CD8-positive, alpha-beta memory T cell (primary cell): ENCODE measurements at regions not wholly inside any gene's neighbourhood (a gene's known extent, or its start where the extent isn't known, plus 50 kb on each side); places are given as distances from the start of the nearest gene placed in this dataset.
A peak's percentile ranks its signal among the peaks of the same experiment; 100 is the strongest.

Experiments
- CTCF ChIA-PET: fragments of 350-600 bp; sonication (Branson Sonifier 250); formaldehyde crosslinking; loops from one replicate; lab custom pipeline; 2021; ENCODE audit warnings: antibody characterized with exemption; lab: Charles Lee
- POLR2A ChIA-PET: fragments of 350-600 bp; sonication (Branson Sonifier 250); formaldehyde crosslinking; loops from one replicate; lab custom pipeline; 2021; ENCODE audit warnings: antibody characterized with exemption; lab: Charles Lee
- DNase-seq, 5 donors: peaks; one replicate each; pipeline versions ENCODE4 v3.0.0 to v3.0.0-alpha.2; 2020 to 2022; ENCODE audit warnings: mixed read lengths in 1 of 5
- H3K27ac ChIP-seq: one replicate; pipeline ENCODE4 v1.7.0; 2013; ENCODE audit warnings: low read depth, mild to moderate bottlenecking, low read length, moderate library complexity
- H3K27me3 ChIP-seq: 2 replicates; pipeline ENCODE4 v1.7.0; 2013; ENCODE audit warnings: low read length, mild to moderate bottlenecking; ENCODE audit not compliant: insufficient read depth, poor library complexity, severe bottlenecking
- H3K36me3 ChIP-seq: 2 replicates; pipeline ENCODE4 v1.7.0; 2013; ENCODE audit warnings: mild to moderate bottlenecking, low read length, moderate library complexity; ENCODE audit not compliant: insufficient read depth
- H3K4me1 ChIP-seq: 2 replicates; pipeline ENCODE4 v1.7.0; 2013; ENCODE audit warnings: mild to moderate bottlenecking, low read length, moderate library complexity; ENCODE audit not compliant: insufficient read depth
- H3K4me3 ChIP-seq: 2 replicates; pipeline ENCODE4 v1.7.0; 2013; ENCODE audit warnings: mild to moderate bottlenecking, low read length
- H3K9me3 ChIP-seq: 2 replicates; pipeline ENCODE4 v1.7.0; 2013; ENCODE audit warnings: mild to moderate bottlenecking, low read length
- H3K27ac Mint-ChIP-seq, 8 donors: one replicate each; pipeline ENCODE4 v1.8.0; 2020 to 2021; ENCODE audit warnings: mixed read lengths in 8 of 8, mild to moderate bottlenecking in 6 of 8, inconsistent platforms in 3 of 8, moderate library complexity in 3 of 8
- H3K27me3 Mint-ChIP-seq, 2 donors: one replicate each; pipeline ENCODE4 v1.8.0; 2020 to 2021; ENCODE audit warnings: mixed read lengths in 2 of 2, mild to moderate bottlenecking in 1 of 2, moderate library complexity in 1 of 2
- H3K36me3 Mint-ChIP-seq, 3 donors: one replicate each; pipeline ENCODE4 v1.8.0; 2020 to 2021; ENCODE audit warnings: mixed read lengths in 3 of 3, inconsistent platforms in 1 of 3, mild to moderate bottlenecking in 1 of 3
- H3K4me1 Mint-ChIP-seq, 3 donors: one replicate each; pipeline ENCODE4 v1.8.0; 2020 to 2021; ENCODE audit warnings: mixed read lengths in 3 of 3, inconsistent platforms in 1 of 3, mild to moderate bottlenecking in 1 of 3
- H3K4me3 Mint-ChIP-seq, 7 donors: one replicate each; pipeline ENCODE4 v1.8.0; 2020 to 2021; ENCODE audit warnings: mixed read lengths in 7 of 7, mild to moderate bottlenecking in 6 of 7, moderate library complexity in 4 of 7, inconsistent platforms in 2 of 7
- H3K9me3 Mint-ChIP-seq, 5 donors: one replicate each; pipeline ENCODE4 v1.8.0; 2020 to 2022; ENCODE audit warnings: mixed read lengths in 5 of 5, mild to moderate bottlenecking in 3 of 5, moderate library complexity in 2 of 5, inconsistent platforms in 1 of 5

- no peaks in the 10 kb centered on the region for H3K27me3 ChIP-seq
- H3K27me3 Mint-ChIP-seq: no peaks in the 10 kb centered on the region
- H3K36me3 ChIP-seq: no peaks in the 10 kb centered on the region
- no peaks in the 10 kb centered on the region for H3K4me1 ChIP-seq
- no peaks in the 10 kb centered on the region for H3K9me3 ChIP-seq
- no peak overlapping the region for H3K27ac ChIP-seq
- H3K4me1 Mint-ChIP-seq: no peaks in the 10 kb centered on the region
- H3K4me3 ChIP-seq: no peak overlapping the region
- DNase-seq: no peak
- POLR2A ChIA-PET: no interaction called here
- CTCF ChIA-PET: no interaction called here
- peaks cover 0 to 7% (median 2%) of the 10 kb centered on the region in 5 donors for H3K9me3 Mint-ChIP-seq
- H3K4me3 Mint-ChIP-seq: no peak overlapping the region
- no peak overlapping the region for H3K27ac Mint-ChIP-seq
- no peaks in the 10 kb centered on the region for H3K36me3 Mint-ChIP-seq
Observed at GRCh38 chr14:81980601-81981306, 447.1 kb upstream of the SEL1L start.

GRCh38 chr14:81981307-81981675, 447.6 kb upstream of the SEL1L start:
- peaks cover 0 to 6% (median 2%) of the 10 kb centered on the region in 5 donors for H3K9me3 Mint-ChIP-seq

GRCh38 chr14:81982046-81982445, 448.4 kb upstream of the SEL1L start:
- CTCF ChIA-PET: no interaction called here
- H3K4me1 ChIP-seq: no peaks in the 10 kb centered on the region
- Mint-ChIP-seq H3K36me3 (no peaks in the 10 kb centered on the region), H3K4me1 (no peaks in the 10 kb centered on the region), H3K9me3 (peaks cover 0 to 6% (median 0%) of the 10 kb centered on the region in 5 donors), H3K27me3 (no peaks in the 10 kb centered on the region), H3K27ac (no peak overlapping the region), H3K4me3 (no peak overlapping the region)
- no peak overlapping the region for H3K4me3 ChIP-seq
- POLR2A ChIA-PET: no interaction called here
- no peaks in the 10 kb centered on the region for H3K36me3 ChIP-seq
- H3K9me3 ChIP-seq: no peaks in the 10 kb centered on the region
- no peaks in the 10 kb centered on the region for H3K27me3 ChIP-seq
- no peak for DNase-seq
- no peak overlapping the region for H3K27ac ChIP-seq

More at GRCh38 chr14:81981307-81981675, 447.6 kb upstream of the SEL1L start:
- Mint-ChIP-seq H3K27me3 (no peaks in the 10 kb centered on the region), H3K4me3 (no peak overlapping the region), H3K4me1 (no peaks in the 10 kb centered on the region), H3K27ac (no peak overlapping the region), H3K36me3 (no peaks in the 10 kb centered on the region)
- Histone ChIP-seq H3K27me3 (no peaks in the 10 kb centered on the region), H3K4me1 (no peaks in the 10 kb centered on the region), H3K9me3 (no peaks in the 10 kb centered on the region), H3K27ac (no peak overlapping the region), H3K4me3 (no peak overlapping the region), H3K36me3 (no peaks in the 10 kb centered on the region)
- ChIA-PET POLR2A (no interaction called here), CTCF (no interaction called here)
- no peak for DNase-seq

- CTCF ChIA-PET: no interaction called here
Observed at GRCh38 chr14:81986005-81986404, 452.4 kb upstream of the SEL1L start.

GRCh38 chr14:81989211-81989610, 455.6 kb upstream of the SEL1L start:
- no peak for DNase-seq
- Mint-ChIP-seq H3K9me3 (no peaks in the 10 kb centered on the region), H3K36me3 (no peaks in the 10 kb centered on the region), H3K4me1 (no peaks in the 10 kb centered on the region), H3K27ac (no peak overlapping the region), H3K4me3 (no peak overlapping the region), H3K27me3 (no peaks in the 10 kb centered on the region)
- CTCF ChIA-PET: no interaction called here
- no peak overlapping the region for H3K4me3 ChIP-seq
- POLR2A ChIA-PET: no interaction called here
- H3K27ac ChIP-seq: no peak overlapping the region
- no peaks in the 10 kb centered on the region for H3K4me1 ChIP-seq
- H3K27me3 ChIP-seq: no peaks in the 10 kb centered on the region
- H3K36me3 ChIP-seq: no peaks in the 10 kb centered on the region
- no peaks in the 10 kb centered on the region for H3K9me3 ChIP-seq

More at GRCh38 chr14:81986005-81986404, 452.4 kb upstream of the SEL1L start:
- no peaks in the 10 kb centered on the region for H3K36me3 Mint-ChIP-seq
- no peak overlapping the region for H3K27ac Mint-ChIP-seq
- Histone ChIP-seq H3K4me3 (no peak overlapping the region), H3K27ac (no peak overlapping the region), H3K9me3 (no peaks in the 10 kb centered on the region), H3K36me3 (no peaks in the 10 kb centered on the region), H3K4me1 (no peaks in the 10 kb centered on the region), H3K27me3 (no peaks in the 10 kb centered on the region)
- POLR2A ChIA-PET: no interaction called here
- DNase-seq: no peak
- H3K4me3 Mint-ChIP-seq: no peak overlapping the region
- H3K27me3 Mint-ChIP-seq: no peaks in the 10 kb centered on the region
- H3K4me1 Mint-ChIP-seq: no peaks in the 10 kb centered on the region
- H3K9me3 Mint-ChIP-seq: no peaks in the 10 kb centered on the region

- DNase-seq: peak in 2 of 5 donors; percentile 1 to 4
- H3K9me3 ChIP-seq: no peaks in the 10 kb centered on the region
- Mint-ChIP-seq H3K27me3 (no peaks in the 10 kb centered on the region), H3K4me1 (no peaks in the 10 kb centered on the region), H3K9me3 (peaks cover 0 to 4% (median 0%) of the 10 kb centered on the region in 5 donors), H3K4me3 (no peak overlapping the region), H3K36me3 (no peaks in the 10 kb centered on the region), H3K27ac (no peak overlapping the region)
- no peaks in the 10 kb centered on the region for H3K4me1 ChIP-seq
- no peaks in the 10 kb centered on the region for H3K27me3 ChIP-seq
- no peaks in the 10 kb centered on the region for H3K36me3 ChIP-seq
- ChIA-PET CTCF (no interaction called here), POLR2A (no interaction called here)
- H3K27ac ChIP-seq: no peak overlapping the region
- no peak overlapping the region for H3K4me3 ChIP-seq
Observed at GRCh38 chr14:81990312-81990761, 456.7 kb upstream of the SEL1L start.

GRCh38 chr14:81991998-81992397, 458.3 kb upstream of the SEL1L start:
- H3K36me3 Mint-ChIP-seq: no peaks in the 10 kb centered on the region

GRCh38 chr14:81993432-81993831, 459.8 kb upstream of the SEL1L start:
- peaks cover 0 to 9% (median 0%) of the 10 kb centered on the region in 5 donors for H3K9me3 Mint-ChIP-seq
- Histone ChIP-seq H3K27me3 (no peaks in the 10 kb centered on the region), H3K27ac (no peak overlapping the region), H3K4me1 (no peaks in the 10 kb centered on the region), H3K4me3 (no peak overlapping the region), H3K9me3 (no peaks in the 10 kb centered on the region), H3K36me3 (no peaks in the 10 kb centered on the region)
- ChIA-PET CTCF (interaction anchor here (0.7 kb wide), 1 partner anchor 16 kb away, joined by 3 read pairs; no protein-coding TSS in a partner anchor), POLR2A (no interaction called here)
- H3K36me3 Mint-ChIP-seq: no peaks in the 10 kb centered on the region
- H3K4me3 Mint-ChIP-seq: no peak overlapping the region
- no peaks in the 10 kb centered on the region for H3K27me3 Mint-ChIP-seq
- DNase-seq: no peak
- H3K4me1 Mint-ChIP-seq: no peaks in the 10 kb centered on the region
- H3K27ac Mint-ChIP-seq: no peak overlapping the region

More at GRCh38 chr14:81991998-81992397, 458.3 kb upstream of the SEL1L start:
- Mint-ChIP-seq H3K27me3 (no peaks in the 10 kb centered on the region), H3K4me1 (no peaks in the 10 kb centered on the region), H3K9me3 (peaks cover 0 to 7% (median 0%) of the 10 kb centered on the region in 5 donors), H3K4me3 (no peak overlapping the region), H3K27ac (no peak overlapping the region)
- Histone ChIP-seq H3K4me3 (no peak overlapping the region), H3K27me3 (no peaks in the 10 kb centered on the region), H3K4me1 (no peaks in the 10 kb centered on the region), H3K9me3 (no peaks in the 10 kb centered on the region), H3K27ac (no peak overlapping the region), H3K36me3 (no peaks in the 10 kb centered on the region)
- POLR2A ChIA-PET: no interaction called here
- CTCF ChIA-PET: no interaction called here
- no peak for DNase-seq
